ENCODE measurements at regions not wholly inside any gene's neighbourhood (a gene's known extent, or its start where the extent isn't known, plus 50 kb on each side); places are given as distances from the start of the nearest gene placed in this dataset.

DNA sequence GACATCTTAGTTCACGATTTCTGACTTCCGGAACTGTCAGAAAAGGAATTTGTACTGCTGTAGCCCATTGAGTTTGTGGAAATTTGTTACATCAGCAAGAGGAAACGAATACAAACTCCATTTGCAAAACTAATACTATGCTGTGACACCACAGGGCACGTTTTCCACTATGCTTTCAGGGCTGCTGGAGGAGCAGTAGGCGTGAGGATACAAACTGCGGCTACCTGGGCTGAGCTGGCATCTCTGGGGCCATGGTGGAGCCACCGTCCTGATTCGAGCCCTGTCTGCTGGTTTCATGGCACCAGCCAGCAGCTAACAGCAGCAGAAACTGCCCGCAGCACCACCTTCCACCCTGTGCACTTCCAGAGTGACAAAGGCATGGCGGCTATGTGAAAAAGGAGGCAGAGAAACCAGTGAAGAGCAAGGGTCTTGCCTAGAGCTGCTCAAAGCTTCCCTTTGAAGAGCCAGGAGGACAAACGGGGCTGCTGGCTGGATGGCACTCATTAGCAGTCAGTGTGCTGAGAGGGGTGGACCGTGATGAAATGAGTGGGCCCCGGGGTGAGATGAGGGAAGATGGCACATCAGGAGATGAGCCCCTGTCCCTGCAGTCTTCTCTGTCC, 58.9 kb upstream of the STX16 start:
- DNase-seq (no peak), ATAC-seq (ENCODE audit: low read depth) (no peak)
- H3K4me1 Mint-ChIP-seq, result no peaks in the 10 kb centered on the region
- no peak overlapping the region for H3K4me2 ChIP-seq (replicated peaks; ENCODE audit: low read depth, low read length, poor library complexity, severe bottlenecking)
- H3K4me1 ChIP-seq (ENCODE audit: control insufficient read depth in 2 of 2, insufficient read depth in 2 of 2, low read length in 2 of 2), result no peaks in the 10 kb centered on the region
- TF ChIP-seq EZH2 (IDR thresholded peaks at IDR 0.05; ENCODE audit: borderline replicate concordance, insufficient read depth, low read depth, low read length, poor library complexity, severe bottlenecking), result no peak
- TF ChIP-seq, protein P1, sequence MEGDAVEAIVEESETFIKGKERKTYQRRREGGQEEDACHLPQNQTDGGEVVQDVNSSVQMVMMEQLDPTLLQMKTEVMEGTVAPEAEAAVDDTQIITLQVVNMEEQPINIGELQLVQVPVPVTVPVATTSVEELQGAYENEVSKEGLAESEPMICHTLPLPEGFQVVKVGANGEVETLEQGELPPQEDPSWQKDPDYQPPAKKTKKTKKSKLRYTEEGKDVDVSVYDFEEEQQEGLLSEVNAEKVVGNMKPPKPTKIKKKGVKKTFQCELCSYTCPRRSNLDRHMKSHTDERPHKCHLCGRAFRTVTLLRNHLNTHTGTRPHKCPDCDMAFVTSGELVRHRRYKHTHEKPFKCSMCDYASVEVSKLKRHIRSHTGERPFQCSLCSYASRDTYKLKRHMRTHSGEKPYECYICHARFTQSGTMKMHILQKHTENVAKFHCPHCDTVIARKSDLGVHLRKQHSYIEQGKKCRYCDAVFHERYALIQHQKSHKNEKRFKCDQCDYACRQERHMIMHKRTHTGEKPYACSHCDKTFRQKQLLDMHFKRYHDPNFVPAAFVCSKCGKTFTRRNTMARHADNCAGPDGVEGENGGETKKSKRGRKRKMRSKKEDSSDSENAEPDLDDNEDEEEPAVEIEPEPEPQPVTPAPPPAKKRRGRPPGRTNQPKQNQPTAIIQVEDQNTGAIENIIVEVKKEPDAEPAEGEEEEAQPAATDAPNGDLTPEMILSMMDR (IDR thresholded peaks at IDR 0.05), result no peak
- POLR2A ChIA-PET, result no interaction called here
- intact Hi-C loops (cut with micrococcal nuclease), result no loop called here
- CTCF ChIA-PET, result no interaction called here
- no peak overlapping the region for H3K27ac ChIP-seq (ENCODE audit: low read length in 2 of 2)
- no peak overlapping the region for H3K27ac Mint-ChIP-seq
- H3K79me2 ChIP-seq (ENCODE audit: control insufficient read depth, insufficient read depth, low read length), result no peaks in the 10 kb centered on the region
- no peaks in the 10 kb centered on the region for H4K20me1 ChIP-seq (ENCODE audit: control insufficient read depth, insufficient read depth, low read length, poor library complexity, severe bottlenecking)
- H3K9me3 ChIP-seq (ENCODE audit: control extremely low read depth in 1 of 3, control insufficient read depth in 2 of 3, insufficient read depth in 1 of 3, low read length in 2 of 3), result peaks cover 0 to 5% (median 0%) of the 10 kb centered on the region in 3 donors
- H3K9ac ChIP-seq (ENCODE audit: low read length), result no peak overlapping the region
- H3K27me3 Mint-ChIP-seq, result peaks cover 43% of the 10 kb centered on the region
- H3K4me3 ChIP-seq (ENCODE audit: control extremely low read depth in 1 of 5, extremely low read depth in 1 of 5, insufficient read depth in 1 of 5, low read depth in 2 of 5, low read length in 4 of 5), result no peak overlapping the region
- no peaks in the 10 kb centered on the region for H3K36me3 ChIP-seq (replicated peaks in 1 of 2; ENCODE audit: control extremely low read depth in 1 of 2, control insufficient read depth in 1 of 2, extremely low read depth in 1 of 2, insufficient read depth in 2 of 2, low read length in 1 of 2)
- H3K9me3 Mint-ChIP-seq (ENCODE audit: insufficient read depth), result no peaks in the 10 kb centered on the region
- WGBS (ENCODE audit: insufficient coverage), result 68% methylated on average over 9 of the region's 13 CpGs
- H3K4me3 Mint-ChIP-seq, result no peak overlapping the region
- H2AFZ ChIP-seq (ENCODE audit: insufficient read depth, low read depth, low read length, poor library complexity, severe bottlenecking), result no peak overlapping the region
- peaks cover 0 to 14% (median 0%) of the 10 kb centered on the region in 4 experiments for H3K27me3 ChIP-seq (replicated peaks in 1 of 4; ENCODE audit: control extremely low read depth in 1 of 4, control insufficient read depth in 3 of 4, insufficient read depth in 4 of 4, low read length in 3 of 4)

DNA sequence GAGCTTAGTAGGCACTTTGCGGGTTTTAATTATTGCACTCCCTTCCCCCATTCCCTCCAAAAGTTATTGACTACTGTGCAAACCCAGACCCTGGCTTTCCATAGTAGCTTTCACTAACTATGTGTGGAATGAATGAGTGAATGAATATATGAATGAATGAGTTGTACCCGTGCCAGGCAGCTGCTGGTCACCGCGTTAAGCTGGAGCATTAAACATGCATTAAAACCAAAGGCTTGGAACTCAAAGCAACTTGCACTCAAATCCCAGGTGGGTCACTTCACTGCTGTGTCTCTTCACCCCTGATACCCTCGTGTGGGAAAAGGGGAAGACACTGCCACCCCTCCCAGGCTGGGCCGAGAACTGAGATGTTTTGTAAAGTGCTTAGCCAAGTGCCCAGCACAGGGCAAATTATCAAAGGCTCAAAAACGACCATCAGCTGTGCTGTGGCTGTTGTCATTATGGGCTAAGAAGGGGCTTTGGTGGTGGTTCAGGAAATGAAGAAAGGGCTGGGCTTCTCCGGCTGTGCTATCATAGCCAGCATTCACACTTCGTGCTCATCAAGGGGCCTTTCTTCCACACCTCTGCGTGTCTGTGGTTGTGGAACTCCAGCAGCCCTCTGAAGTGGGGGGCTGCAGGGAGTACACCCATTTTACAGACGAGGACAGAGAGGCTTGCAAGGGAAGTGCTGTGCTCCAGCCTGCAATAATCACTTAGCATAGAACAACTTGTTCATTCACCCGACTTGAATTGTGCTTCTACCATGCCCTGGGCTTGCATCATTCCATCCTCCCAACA, 60.2 kb upstream of the STX16 start:
- Histone ChIP-seq H3K36me3 (replicated peaks in 1 of 2; ENCODE audit: control extremely low read depth in 1 of 2, control insufficient read depth in 1 of 2, extremely low read depth in 1 of 2, insufficient read depth in 2 of 2, low read length in 1 of 2) (no peaks in the 10 kb centered on the region), H2AFZ (ENCODE audit: insufficient read depth, low read depth, low read length, poor library complexity, severe bottlenecking) (no peak overlapping the region), H3K27ac (ENCODE audit: low read length in 2 of 2) (no peak overlapping the region), H3K79me2 (ENCODE audit: control insufficient read depth, insufficient read depth, low read length) (no peaks in the 10 kb centered on the region), H3K4me3 (ENCODE audit: control extremely low read depth in 1 of 5, extremely low read depth in 1 of 5, insufficient read depth in 1 of 5, low read depth in 2 of 5, low read length in 4 of 5) (no peak overlapping the region), H3K9ac (ENCODE audit: low read length) (no peak overlapping the region), H3K9me3 (ENCODE audit: control extremely low read depth in 1 of 3, control insufficient read depth in 2 of 3, insufficient read depth in 1 of 3, low read length in 2 of 3) (peaks cover 0 to 5% (median 0%) of the 10 kb centered on the region in 3 donors), H4K20me1 (ENCODE audit: control insufficient read depth, insufficient read depth, low read length, poor library complexity, severe bottlenecking) (no peaks in the 10 kb centered on the region), H3K4me2 (replicated peaks; ENCODE audit: low read depth, low read length, poor library complexity, severe bottlenecking) (no peak overlapping the region), H3K27me3 (replicated peaks in 1 of 4; ENCODE audit: control extremely low read depth in 1 of 4, control insufficient read depth in 3 of 4, insufficient read depth in 4 of 4, low read length in 3 of 4) (peaks cover 0 to 16% (median 0%) of the 10 kb centered on the region in 4 experiments), H3K4me1 (ENCODE audit: control insufficient read depth in 2 of 2, insufficient read depth in 2 of 2, low read length in 2 of 2) (no peaks in the 10 kb centered on the region)
- TF ChIP-seq EZH2 (IDR thresholded peaks at IDR 0.05; ENCODE audit: borderline replicate concordance, insufficient read depth, low read depth, low read length, poor library complexity, severe bottlenecking), result no peak
- TF ChIP-seq, protein P1 (IDR thresholded peaks at IDR 0.05), result no peak
- intact Hi-C loops (cut with micrococcal nuclease), result no loop called here
- H3K9me3 Mint-ChIP-seq (ENCODE audit: insufficient read depth), result no peaks in the 10 kb centered on the region
- CTCF ChIA-PET, result interaction anchor here (0.6 kb wide), 1 partner anchor 355 kb away, joined by 3 read pairs; no protein-coding TSS in a partner anchor
- no peak for ATAC-seq (ENCODE audit: low read depth)
- H3K4me3 Mint-ChIP-seq, result no peak overlapping the region
- no peak for DNase-seq
- H3K27ac Mint-ChIP-seq, result no peak overlapping the region
- peaks cover 50% of the 10 kb centered on the region for H3K27me3 Mint-ChIP-seq
- POLR2A ChIA-PET, result no interaction called here
- no peaks in the 10 kb centered on the region for H3K4me1 Mint-ChIP-seq
- 76% methylated on average over 3 of the region's 12 CpGs for WGBS (ENCODE audit: insufficient coverage)
